ENCODE measurements at regions not wholly inside any gene's neighbourhood (a gene's known extent, or its start where the extent isn't known, plus 50 kb on each side); places are given as distances from the start of the nearest gene placed in this dataset.

- H3K9ac ChIP-seq = no peak overlapping the region
- ChIA-PET CTCF (interaction anchor here (1.0 kb wide), 1 partner anchor 13 kb away, joined by 4 read pairs; no protein-coding TSS in a partner anchor), POLR2A (no interaction called here)
- no peaks in the 10 kb centered on the region for H3K27me3 ChIP-seq (ENCODE audit: insufficient read depth)
- 77% methylated on average over 3 of the region's 3 CpGs for WGBS (ENCODE audit: low lambda C conversion rate)
- H3K79me2 ChIP-seq (ENCODE audit: insufficient read depth) = no peaks in the 10 kb centered on the region
- H3K9me3 ChIP-seq = no peaks in the 10 kb centered on the region
- no peak overlapping the region for H2AFZ ChIP-seq (ENCODE audit: low read depth)
- no peaks in the 10 kb centered on the region for H3F3A ChIP-seq (replicated peaks; ENCODE audit: insufficient read depth)
- no peaks in the 10 kb centered on the region for H3K4me1 ChIP-seq (ENCODE audit: control insufficient read depth in 1 of 2, insufficient read depth in 2 of 2, low read depth in 1 of 2, low read length in 1 of 2)
- DNase-seq = no peak
- no peak for TF ChIP-seq RCOR1 (IDR thresholded peaks at IDR 0.05; ENCODE audit: low read length)
- TF ChIP-seq RAD21 (IDR thresholded peaks at IDR 0.05; ENCODE audit: low read length) = no peak
- no peak for TF ChIP-seq POLR2AphosphoS5 (IDR thresholded peaks at IDR 0.05; ENCODE audit: low read depth, low read length)
- no peak for TF ChIP-seq GATA2 (CRISPR knock-in tag; IDR thresholded peaks at IDR 0.05)
- no peak for TF ChIP-seq EP300 (IDR thresholded peaks at IDR 0.05; ENCODE audit: borderline replicate concordance in 1 of 2, low read depth in 1 of 2, low read length in 1 of 2)
- no peak for TF ChIP-seq NRF1 (IDR thresholded peaks at IDR 0.05; ENCODE audit: low read depth, low read length)
- no peaks in the 10 kb centered on the region for H4K20me1 ChIP-seq (ENCODE audit: insufficient read depth)
- H3K36me3 ChIP-seq (replicated peaks in 1 of 2; ENCODE audit: control insufficient read depth in 1 of 2, insufficient read depth in 2 of 2, low read length in 1 of 2) = no peaks in the 10 kb centered on the region
- no peak overlapping the region for H3K4me3 ChIP-seq (ENCODE audit: low read depth in 2 of 2, low read length in 1 of 2)
- H3K27ac ChIP-seq (ENCODE audit: low read depth in 2 of 2, low read length in 1 of 2) = no peak overlapping the region
- H3K4me2 ChIP-seq = no peak overlapping the region
- H3K9me2 ChIP-seq = no peaks in the 10 kb centered on the region
These were observed 132.0 kb upstream of the ZC3H11B start for GRCh38 chr1:219744652-219745469.

- POLR2A ChIA-PET = no interaction called here
- CTCF ChIA-PET = no interaction called here
- TF ChIP-seq RCOR1 (IDR thresholded peaks at IDR 0.05; ENCODE audit: low read length) (no peak), TAF1 (IDR thresholded peaks at IDR 0.05; ENCODE audit: borderline replicate concordance, low read depth, low read length) (no peak), RXRA (IDR thresholded peaks at IDR 0.05; ENCODE audit: borderline replicate concordance, low read depth) (no peak), FOSL2 (IDR thresholded peaks at IDR 0.05; ENCODE audit: borderline replicate concordance, low read depth) (no peak), ZBTB33 (IDR thresholded peaks at IDR 0.05; ENCODE audit: borderline replicate concordance, low read depth) (no peak), TCF12 (IDR thresholded peaks at IDR 0.05) (no peak), EP300 (IDR thresholded peaks at IDR 0.05; ENCODE audit: borderline replicate concordance in 1 of 2, low read depth in 1 of 2, low read length in 1 of 2) (no peak), CHD2 (IDR thresholded peaks at IDR 0.05; ENCODE audit: low read length, partially characterized antibody) (no peak), NRF1 (IDR thresholded peaks at IDR 0.05; ENCODE audit: low read depth, low read length) (no peak), JUND (IDR thresholded peaks at IDR 0.05) (no peak), MXI1 (IDR thresholded peaks at IDR 0.05; ENCODE audit: low read depth, low read length) (no peak), USF1 (IDR thresholded peaks at IDR 0.05; ENCODE audit: borderline replicate concordance, low read depth) (no peak), ELF1 (IDR thresholded peaks at IDR 0.05) (no peak), CTCF (IDR thresholded peaks at IDR 0.05) (no peak), RAD21 (IDR thresholded peaks at IDR 0.05; ENCODE audit: low read length) (no peak), YY1 (IDR thresholded peaks at IDR 0.05; ENCODE audit: low read depth) (no peak), NFIC (IDR thresholded peaks at IDR 0.05; ENCODE audit: borderline replicate concordance) (no peak), FOXJ3 (CRISPR knock-in tag; IDR thresholded peaks at IDR 0.05) (no peak)
These were observed 128.4 kb upstream of the ZC3H11B start for GRCh38 chr1:219741011-219741970.

More at GRCh38 chr1:219741011-219741970, 128.4 kb upstream of the ZC3H11B start:
- Histone ChIP-seq H3K9me3 (no peaks in the 10 kb centered on the region), H3K9me2 (no peaks in the 10 kb centered on the region), H3K4me2 (no peak overlapping the region), H3F3A (replicated peaks; ENCODE audit: insufficient read depth) (no peaks in the 10 kb centered on the region), H3K27me3 (ENCODE audit: insufficient read depth) (no peaks in the 10 kb centered on the region), H3K27ac (ENCODE audit: low read depth in 2 of 2, low read length in 1 of 2) (no peak overlapping the region), H2AFZ (ENCODE audit: low read depth) (no peak overlapping the region), H4K20me1 (ENCODE audit: insufficient read depth) (no peaks in the 10 kb centered on the region), H3K4me1 (ENCODE audit: control insufficient read depth in 1 of 2, insufficient read depth in 2 of 2, low read depth in 1 of 2, low read length in 1 of 2) (no peaks in the 10 kb centered on the region), H3K79me2 (ENCODE audit: insufficient read depth) (no peaks in the 10 kb centered on the region), H3K36me3 (replicated peaks in 1 of 2; ENCODE audit: control insufficient read depth in 1 of 2, insufficient read depth in 2 of 2, low read length in 1 of 2) (no peaks in the 10 kb centered on the region), H3K4me3 (ENCODE audit: low read depth in 2 of 2, low read length in 1 of 2) (no peak overlapping the region), H3K9ac (no peak overlapping the region)
- WGBS (ENCODE audit: low lambda C conversion rate) = 77% methylated on average over 4 of the region's 4 CpGs
- DNase-seq = no peak

Measured in SK-N-SH (cell line).